8988T (cell line): ENCODE measurements at regions not wholly inside any gene's neighbourhood (a gene's known extent, or its start where the extent isn't known, plus 50 kb on each side); places are given as distances from the start of the nearest gene placed in this dataset.

Experiments used
- DNase-seq: peaks from one replicate; pipeline ENCODE4 v3.0.0; 2011

DNA sequence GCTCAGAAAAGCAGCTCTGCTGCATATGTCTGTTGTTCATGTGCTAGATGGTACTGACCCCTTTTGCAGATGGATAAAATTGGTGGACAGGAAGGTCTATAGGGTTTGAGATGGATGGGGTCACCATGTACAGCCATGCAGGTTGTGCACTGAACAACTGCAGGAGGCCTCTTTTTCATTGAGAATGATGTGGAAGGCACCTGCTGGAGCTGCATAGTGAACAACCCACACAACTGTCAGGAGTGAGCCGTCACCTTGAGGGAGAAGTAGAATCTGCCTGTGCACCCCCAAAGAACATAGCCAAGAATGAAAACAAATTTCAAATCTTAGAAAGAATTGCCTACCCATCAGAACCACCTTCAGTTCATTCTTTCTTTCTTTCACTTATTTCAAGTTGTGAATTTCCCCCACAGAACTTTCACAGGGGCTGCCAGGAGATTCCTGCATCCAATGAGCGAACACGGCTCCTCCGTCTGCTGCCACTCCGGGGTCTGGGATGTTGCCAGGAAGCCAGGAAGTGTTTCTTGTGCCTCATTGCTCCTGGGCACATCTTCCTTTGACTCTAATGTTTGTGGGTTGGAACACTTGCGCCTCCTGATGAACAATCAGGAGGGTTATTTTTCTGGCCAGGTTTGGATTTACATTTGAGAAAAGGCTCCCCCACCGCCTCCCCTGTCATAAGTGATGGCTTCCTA, 53.7 kb upstream of the DOCK1 start:
- no peak for DNase-seq

GRCh38 chr10:126854726-126855495, 50.3 kb upstream of the DOCK1 start:
- no peak for DNase-seq
